Testis (tissue), 2 donors: ENCODE measurements at regions not wholly inside any gene's neighbourhood (a gene's known extent, or its start where the extent isn't known, plus 50 kb on each side); places are given as distances from the start of the nearest gene placed in this dataset.

ENCODE experiments used
- CTCF ChIP-seq, 3 experiments: fragments of 450-650 bp in 2 of 3; fragments of 200-600 bp in 1 of 3; sonication (generic) in 1 of 3; IDR thresholded peaks; one replicate each; pipeline ENCODE4 v1.5.1; 2016 to 2019; ENCODE audit warnings: antibody characterized with exemption in 3 of 3, mild to moderate bottlenecking in 2 of 3, moderate library complexity in 1 of 3
- POLR2A ChIP-seq: fragments of 450-650 bp; IDR thresholded peaks from one replicate; pipeline ENCODE4 v1.6.1; 2017; ENCODE audit warnings: antibody characterized with exemption, mild to moderate bottlenecking, moderate library complexity

GRCh38 chr19:57010541-57010940, 109.2 kb upstream of the USP29 start:
- TF ChIP-seq CTCF (IDR thresholded peaks at IDR 0.05) = no peak
- no peak for TF ChIP-seq POLR2A
